Common myeloid progenitor, CD34-positive (primary cell): ENCODE measurements at regions not wholly inside any gene's neighbourhood (a gene's known extent, or its start where the extent isn't known, plus 50 kb on each side); places are given as distances from the start of the nearest gene placed in this dataset.

Experiments used
- CTCF ChIA-PET: fragments of 350-600 bp; sonication (Branson Sonifier 250); formaldehyde crosslinking; loops from one replicate; lab custom pipeline; 2021; ENCODE audit warnings: antibody characterized with exemption; lab: Charles Lee
- POLR2A ChIA-PET: fragments of 350-600 bp; sonication (Branson Sonifier 250); formaldehyde crosslinking; loops from one replicate; lab custom pipeline; 2021; ENCODE audit warnings: antibody characterized with exemption; lab: Charles Lee
- DNase-seq, 3 donors: peaks; one replicate each; pipeline versions ENCODE4 v3.0.0 to v3.0.0-alpha.2; 2013
- H3K27ac ChIP-seq, 2 experiments: 1 replicate in 1 of 2; 2 replicates in 1 of 2; pipeline ENCODE4 v1.7.0; 2013; ENCODE audit warnings: inconsistent platforms in 2 of 2, low read length in 2 of 2, mild to moderate bottlenecking in 2 of 2, low read depth in 1 of 2, moderate library complexity in 1 of 2; ENCODE audit not compliant: severe bottlenecking in 2 of 2, insufficient read depth in 1 of 2, poor library complexity in 1 of 2
- H3K27me3 ChIP-seq, 5 experiments: replicated peaks in 2 of 5; 1 replicate in 3 of 5; 2 replicates in 2 of 5; pipeline versions ENCODE4 v1.6.1 to v1.7.0; 2013; ENCODE audit warnings: low read length in 4 of 5, mild to moderate bottlenecking in 2 of 5, moderate library complexity in 2 of 5, inconsistent platforms in 1 of 5; ENCODE audit not compliant: insufficient read depth in 5 of 5, control insufficient read depth in 4 of 5
- H3K36me3 ChIP-seq, 4 experiments: 1 replicate in 2 of 4; 2 replicates in 2 of 4; pipeline versions ENCODE4 v1.6.1 to v1.7.0; 2013; ENCODE audit warnings: low read length in 3 of 4, control low read depth in 1 of 4, mild to moderate bottlenecking in 1 of 4; ENCODE audit not compliant: control insufficient read depth in 4 of 4, insufficient read depth in 4 of 4
- H3K4me1 ChIP-seq, 4 experiments: 1 replicate in 3 of 4; 2 replicates in 1 of 4; pipeline versions ENCODE4 v1.6.1 to v1.7.1; 2013; ENCODE audit warnings: low read length in 3 of 4, mild to moderate bottlenecking in 3 of 4, control low read depth in 1 of 4, inconsistent platforms in 1 of 4, moderate library complexity in 1 of 4; ENCODE audit not compliant: control insufficient read depth in 4 of 4, insufficient read depth in 4 of 4; ENCODE audit errors: control extremely low read depth in 1 of 4
- H3K4me3 ChIP-seq, 7 experiments: 1 replicate in 4 of 7; 2 replicates in 3 of 7; pipeline versions ENCODE4 v1.5.1 to v1.7.0; 2013; ENCODE audit warnings: mild to moderate bottlenecking in 7 of 7, low read length in 6 of 7, moderate library complexity in 6 of 7, inconsistent platforms in 2 of 7, low read depth in 2 of 7, control low read depth in 1 of 7; ENCODE audit not compliant: insufficient read depth in 4 of 7, control insufficient read depth in 1 of 7; ENCODE audit errors: extremely low read depth in 1 of 7
- H3K9me3 ChIP-seq, 5 experiments: 1 replicate in 4 of 5; 2 replicates in 1 of 5; pipeline versions ENCODE4 v1.6.1 to v1.7.1; 2013; ENCODE audit warnings: low read length in 4 of 5, mild to moderate bottlenecking in 2 of 5, inconsistent platforms in 1 of 5, low read depth in 1 of 5, moderate library complexity in 1 of 5; ENCODE audit not compliant: control insufficient read depth in 4 of 5, insufficient read depth in 2 of 5; ENCODE audit errors: control extremely low read depth in 1 of 5
- WGBS: methylation state at CpG from one replicate; pipeline ENCODE4 v1.1.5; 2013; ENCODE audit not compliant: insufficient coverage; 5-methylcytosine and 5-hydroxymethylcytosine counted together

GRCh38 chr5:93331863-93332262, 249.2 kb downstream of the NR2F1-AS1 start:
- ChIA-PET CTCF (no interaction called here), POLR2A (no interaction called here)
- Histone ChIP-seq H3K27me3 (no peaks in the 10 kb centered on the region), H3K4me1 (no peaks in the 10 kb centered on the region), H3K4me3 (no peak overlapping the region), H3K36me3 (no peaks in the 10 kb centered on the region), H3K27ac (no peak overlapping the region), H3K9me3 (no peaks in the 10 kb centered on the region)
- WGBS, result 91% methylated on average over 3 of the region's 3 CpGs
- no peak for DNase-seq

GRCh38 chr5:93331241-93331640, 249.8 kb downstream of the NR2F1-AS1 start:
- H3K9me3 ChIP-seq, result no peaks in the 10 kb centered on the region
- H3K36me3 ChIP-seq, result no peaks in the 10 kb centered on the region
- no peak overlapping the region for H3K27ac ChIP-seq
- H3K4me3 ChIP-seq, result no peak overlapping the region
- ChIA-PET CTCF (no interaction called here), POLR2A (no interaction called here)
- H3K4me1 ChIP-seq, result no peaks in the 10 kb centered on the region
- no CpG with 5 or more reads among the region's 1 CpG for WGBS
- no peak for DNase-seq
- no peaks in the 10 kb centered on the region for H3K27me3 ChIP-seq

- no peaks in the 10 kb centered on the region for H3K4me1 ChIP-seq
- H3K9me3 ChIP-seq, result no peaks in the 10 kb centered on the region
- no peaks in the 10 kb centered on the region for H3K36me3 ChIP-seq
- POLR2A ChIA-PET, result no interaction called here
- H3K27me3 ChIP-seq, result no peaks in the 10 kb centered on the region
- DNase-seq, result no peak
- H3K27ac ChIP-seq, result no peak overlapping the region
- no peak overlapping the region for H3K4me3 ChIP-seq
- CTCF ChIA-PET, result no interaction called here
- no CpG with 5 or more reads among the region's 2 CpGs for WGBS
These were observed 250.5 kb downstream of the NR2F1-AS1 start for GRCh38 chr5:93330506-93330905.

- no peak overlapping the region for H3K27ac ChIP-seq
- CTCF ChIA-PET, result no interaction called here
- no peaks in the 10 kb centered on the region for H3K4me1 ChIP-seq
- no peaks in the 10 kb centered on the region for H3K27me3 ChIP-seq
- H3K4me3 ChIP-seq, result no peak overlapping the region
- no peaks in the 10 kb centered on the region for H3K9me3 ChIP-seq
- POLR2A ChIA-PET, result no interaction called here
- 91% methylated on average over 1 of the region's 1 CpG for WGBS
- no peak for DNase-seq
- H3K36me3 ChIP-seq, result no peaks in the 10 kb centered on the region
These were observed 251.3 kb downstream of the NR2F1-AS1 start for GRCh38 chr5:93329756-93330155.

- H3K9me3 ChIP-seq, result no peaks in the 10 kb centered on the region
- H3K4me3 ChIP-seq, result no peak overlapping the region
- no peaks in the 10 kb centered on the region for H3K27me3 ChIP-seq
- no CpG with 5 or more reads among the region's 1 CpG for WGBS
- no peak overlapping the region for H3K27ac ChIP-seq
- POLR2A ChIA-PET, result no interaction called here
- DNase-seq, result no peak
- no peaks in the 10 kb centered on the region for H3K36me3 ChIP-seq
- CTCF ChIA-PET, result no interaction called here
- no peaks in the 10 kb centered on the region for H3K4me1 ChIP-seq
These were observed 252.2 kb downstream of the NR2F1-AS1 start for GRCh38 chr5:93328833-93329232.

GRCh38 chr5:93327605-93328004, 253.4 kb downstream of the NR2F1-AS1 start:
- Histone ChIP-seq H3K36me3 (no peaks in the 10 kb centered on the region), H3K9me3 (no peaks in the 10 kb centered on the region), H3K27me3 (no peaks in the 10 kb centered on the region), H3K4me3 (no peak overlapping the region), H3K27ac (no peak overlapping the region), H3K4me1 (no peaks in the 10 kb centered on the region)
- no peak for DNase-seq
- no CpG with 5 or more reads among the region's 1 CpG for WGBS
- ChIA-PET POLR2A (no interaction called here), CTCF (no interaction called here)

GRCh38 chr5:93325946-93326345, 255.1 kb downstream of the NR2F1-AS1 start:
- no peak overlapping the region for H3K4me3 ChIP-seq
- H3K27me3 ChIP-seq, result no peaks in the 10 kb centered on the region
- 96% methylated on average over 9 of the region's 9 CpGs for WGBS
- POLR2A ChIA-PET, result no interaction called here
- no peak for DNase-seq
- H3K4me1 ChIP-seq, result no peaks in the 10 kb centered on the region
- no peaks in the 10 kb centered on the region for H3K9me3 ChIP-seq
- H3K27ac ChIP-seq, result no peak overlapping the region
- H3K36me3 ChIP-seq, result no peaks in the 10 kb centered on the region
- CTCF ChIA-PET, result no interaction called here
